Activated CD8-positive, alpha-beta memory T cell treated with anti-CD3 and anti-CD28 coated beads, Interleukin-2, amount 10 ng/mL, durations not matched to agents 7 days and 5 days (primary cell): ENCODE measurements at regions not wholly inside any gene's neighbourhood (a gene's known extent, or its start where the extent isn't known, plus 50 kb on each side); places are given as distances from the start of the nearest gene placed in this dataset.

Experiments used
- ATAC-seq: fragments of 150-1000 bp; cut with Tn5 transposase; one replicate; pipeline ENCODE4 v1.10.0; 2021; ENCODE audit warnings: moderate library complexity
- CTCF ChIA-PET: fragments of 350-600 bp; sonication (Branson Sonifier 250); formaldehyde crosslinking; loops from one replicate; lab custom pipeline; 2021; ENCODE audit warnings: antibody characterized with exemption; lab: Charles Lee
- DNase-seq: peaks from one replicate; pipeline ENCODE4 v3.0.0-alpha.2; 2020
- H3K27ac Mint-ChIP-seq: one replicate; pipeline ENCODE4 v1.8.0; 2021; ENCODE audit warnings: mild to moderate bottlenecking, mixed read lengths
- H3K27me3 Mint-ChIP-seq: one replicate; pipeline ENCODE4 v1.8.0; 2021; ENCODE audit warnings: mixed read lengths
- H3K36me3 Mint-ChIP-seq: one replicate; pipeline ENCODE4 v1.8.0; 2021; ENCODE audit warnings: mild to moderate bottlenecking, mixed read lengths
- H3K4me1 Mint-ChIP-seq: one replicate; pipeline ENCODE4 v1.8.0; 2021; ENCODE audit warnings: mixed read lengths
- H3K4me3 Mint-ChIP-seq: one replicate; pipeline ENCODE4 v1.8.0; 2021; ENCODE audit warnings: mild to moderate bottlenecking, moderate library complexity, mixed read lengths
- H3K9me3 Mint-ChIP-seq: one replicate; pipeline ENCODE4 v1.8.0; 2022; ENCODE audit warnings: low read depth, mixed read lengths

GRCh38 chr20:22470620-22471026 lies 113.7 kb downstream of the FOXA2 start:
- Mint-ChIP-seq H3K27me3 (no peaks in the 10 kb centered on the region), H3K36me3 (peaks cover 3% of the 10 kb centered on the region), H3K4me3 (no peak overlapping the region), H3K9me3 (peaks cover 11% of the 10 kb centered on the region), H3K27ac (no peak overlapping the region), H3K4me1 (no peaks in the 10 kb centered on the region)
- CTCF ChIA-PET: no interaction called here
- DNase-seq: no peak
- no peak for ATAC-seq

- no peaks in the 10 kb centered on the region for H3K27me3 Mint-ChIP-seq
- DNase-seq: no peak
Measured at GRCh38 chr20:22466447-22467171, 117.8 kb downstream of the FOXA2 start.

DNA sequence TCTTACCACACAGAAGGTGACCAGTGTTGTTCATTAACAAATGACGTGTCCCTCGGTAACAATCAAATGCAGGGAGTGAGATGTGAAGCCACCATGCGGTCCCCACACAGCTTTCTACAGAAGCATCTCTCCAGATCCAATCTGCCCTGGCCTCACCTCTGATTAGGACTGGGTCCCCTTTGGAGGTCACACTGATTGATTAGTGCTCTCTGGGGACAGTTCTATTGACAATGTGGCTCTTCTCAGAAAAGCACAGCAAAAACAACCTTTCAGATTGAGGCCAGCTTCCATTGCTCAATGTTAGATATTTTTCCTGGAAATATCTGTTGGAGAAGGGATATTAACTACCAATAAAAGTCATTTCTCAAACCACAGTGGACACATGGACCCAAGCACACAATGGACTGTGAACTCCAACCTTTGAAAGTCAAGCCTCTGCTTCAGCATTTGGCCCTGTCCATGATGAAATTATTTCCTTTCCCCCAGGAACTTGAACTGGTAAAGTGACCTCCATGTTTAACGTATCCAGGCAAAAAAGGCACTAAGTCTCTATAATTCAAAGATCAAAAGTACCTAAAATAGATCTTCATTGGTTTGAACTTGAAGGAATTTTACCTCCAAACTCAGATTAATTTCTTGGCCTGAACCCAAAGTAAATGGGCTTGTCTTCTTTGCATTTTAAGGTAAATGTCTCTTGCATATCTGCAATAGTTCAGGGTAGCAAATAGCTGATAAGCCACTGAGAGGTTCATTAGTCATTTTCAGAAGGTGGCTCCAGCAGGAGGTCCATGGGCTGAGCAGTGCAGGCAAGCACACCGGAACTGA lies 118.5 kb downstream of the FOXA2 start:
- CTCF ChIA-PET: no interaction called here

More at GRCh38 chr20:22466447-22467171, 117.8 kb downstream of the FOXA2 start:
- ATAC-seq: no peak
- Mint-ChIP-seq H3K27ac (no peak overlapping the region), H3K9me3 (no peaks in the 10 kb centered on the region), H3K36me3 (no peaks in the 10 kb centered on the region), H3K4me3 (no peak overlapping the region), H3K4me1 (no peaks in the 10 kb centered on the region)
- CTCF ChIA-PET: no interaction called here

DNA sequence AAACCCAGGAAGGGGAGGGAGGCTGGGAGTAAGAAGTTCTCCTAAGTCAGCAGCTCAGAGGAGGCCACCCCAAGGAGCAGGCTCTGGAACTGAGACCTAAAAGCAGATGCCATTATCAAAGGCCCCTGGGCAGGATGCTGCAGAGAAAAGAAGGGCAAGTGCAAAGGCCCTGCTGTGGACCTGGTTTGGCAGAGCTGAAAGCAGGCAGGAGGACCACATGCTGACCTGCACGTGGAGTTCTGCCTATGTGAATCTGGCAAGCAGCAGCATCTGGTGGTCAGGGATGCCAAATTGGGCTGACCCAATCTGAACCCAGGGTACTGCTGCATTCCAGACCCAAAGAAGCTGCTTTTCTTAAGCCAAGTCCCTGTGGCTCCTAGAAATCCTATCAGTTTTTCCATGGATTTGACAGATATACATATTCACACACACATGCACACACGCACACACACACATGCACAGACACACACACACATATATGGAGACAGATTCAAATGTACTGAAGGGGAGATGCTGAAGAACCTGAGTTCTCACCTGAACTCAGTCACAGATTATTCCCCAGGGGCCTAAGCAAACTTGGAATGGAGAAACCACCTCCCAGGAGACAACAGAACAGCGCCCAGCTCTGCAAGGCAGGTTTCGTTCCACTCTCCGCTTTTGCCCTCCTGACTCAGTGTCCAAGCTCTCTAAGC lies 119.9 kb downstream of the FOXA2 start:
- no peaks in the 10 kb centered on the region for H3K27me3 Mint-ChIP-seq
- no peak overlapping the region for H3K27ac Mint-ChIP-seq
- ATAC-seq (no peak), DNase-seq (no peak)
- no peaks in the 10 kb centered on the region for H3K9me3 Mint-ChIP-seq
- H3K4me1 Mint-ChIP-seq: no peaks in the 10 kb centered on the region
- H3K36me3 Mint-ChIP-seq: no peaks in the 10 kb centered on the region
- no peak overlapping the region for H3K4me3 Mint-ChIP-seq
- CTCF ChIA-PET: no interaction called here

More for the DNA sequence above, 118.5 kb downstream of the FOXA2 start:
- H3K27me3 Mint-ChIP-seq: no peaks in the 10 kb centered on the region
- no peaks in the 10 kb centered on the region for H3K36me3 Mint-ChIP-seq
- no peak overlapping the region for H3K4me3 Mint-ChIP-seq
- no peak for DNase-seq
- no peak overlapping the region for H3K27ac Mint-ChIP-seq
- H3K9me3 Mint-ChIP-seq: no peaks in the 10 kb centered on the region
- H3K4me1 Mint-ChIP-seq: no peaks in the 10 kb centered on the region
- no peak for ATAC-seq

GRCh38 chr20:22462975-22463914 lies 121.1 kb downstream of the FOXA2 start:
- H3K27ac Mint-ChIP-seq: no peak overlapping the region
- ATAC-seq (no peak), DNase-seq (no peak)
- no peaks in the 10 kb centered on the region for H3K4me1 Mint-ChIP-seq
- no peak overlapping the region for H3K4me3 Mint-ChIP-seq
- no peaks in the 10 kb centered on the region for H3K27me3 Mint-ChIP-seq
- CTCF ChIA-PET: no interaction called here
- no peaks in the 10 kb centered on the region for H3K36me3 Mint-ChIP-seq
- H3K9me3 Mint-ChIP-seq: no peaks in the 10 kb centered on the region

DNA sequence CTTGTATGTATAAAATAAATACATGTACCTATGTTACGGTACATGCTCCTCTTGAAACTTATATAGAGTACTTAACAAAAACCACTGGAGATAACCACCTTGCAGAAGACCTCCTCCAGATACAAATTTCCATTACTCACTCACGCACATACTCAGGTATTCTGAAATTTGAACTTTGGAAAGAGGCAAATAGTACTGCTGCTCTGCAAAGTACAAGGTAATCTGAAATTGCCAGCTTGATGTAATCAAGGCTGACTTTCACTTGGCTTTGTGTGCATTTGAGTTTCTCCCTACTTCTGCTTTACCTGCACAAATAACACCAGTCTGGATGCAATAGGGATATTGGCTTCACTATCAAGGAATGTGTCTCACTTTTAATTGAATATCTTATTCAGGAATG lies 123.6 kb downstream of the FOXA2 start:
- no peaks in the 10 kb centered on the region for H3K27me3 Mint-ChIP-seq
- CTCF ChIA-PET: no interaction called here

DNA sequence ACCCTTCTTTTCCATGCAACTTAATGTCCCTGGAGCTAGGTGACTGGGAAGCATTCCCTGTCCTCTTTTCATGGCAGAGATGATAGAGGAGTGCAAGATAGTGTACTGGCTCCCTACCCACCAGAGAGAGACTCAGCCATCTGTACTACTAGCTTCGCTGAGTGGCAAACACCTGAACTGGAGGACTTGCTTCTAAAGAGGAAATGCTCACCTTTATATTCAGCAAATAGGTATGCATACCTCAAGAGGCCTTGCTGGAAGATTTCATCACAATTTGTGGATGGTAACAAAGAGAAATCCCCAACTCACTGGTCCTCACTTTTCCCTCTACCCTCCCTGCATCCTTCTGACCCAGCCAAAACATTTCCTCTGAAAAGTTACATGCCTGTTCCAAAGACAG lies 124.1 kb downstream of the FOXA2 start:
- DNase-seq (no peak), ATAC-seq (no peak)
- H3K4me3 Mint-ChIP-seq: no peak overlapping the region
- no peaks in the 10 kb centered on the region for H3K4me1 Mint-ChIP-seq
- H3K9me3 Mint-ChIP-seq: no peaks in the 10 kb centered on the region
- H3K36me3 Mint-ChIP-seq: no peaks in the 10 kb centered on the region
- no peaks in the 10 kb centered on the region for H3K27me3 Mint-ChIP-seq
- H3K27ac Mint-ChIP-seq: no peak overlapping the region
- CTCF ChIA-PET: no interaction called here

More for the DNA sequence above, 123.6 kb downstream of the FOXA2 start:
- H3K27ac Mint-ChIP-seq: no peak overlapping the region
- H3K4me1 Mint-ChIP-seq: no peaks in the 10 kb centered on the region
- no peak overlapping the region for H3K4me3 Mint-ChIP-seq
- DNase-seq (no peak), ATAC-seq (no peak)
- no peaks in the 10 kb centered on the region for H3K36me3 Mint-ChIP-seq
- H3K9me3 Mint-ChIP-seq: no peaks in the 10 kb centered on the region

DNA sequence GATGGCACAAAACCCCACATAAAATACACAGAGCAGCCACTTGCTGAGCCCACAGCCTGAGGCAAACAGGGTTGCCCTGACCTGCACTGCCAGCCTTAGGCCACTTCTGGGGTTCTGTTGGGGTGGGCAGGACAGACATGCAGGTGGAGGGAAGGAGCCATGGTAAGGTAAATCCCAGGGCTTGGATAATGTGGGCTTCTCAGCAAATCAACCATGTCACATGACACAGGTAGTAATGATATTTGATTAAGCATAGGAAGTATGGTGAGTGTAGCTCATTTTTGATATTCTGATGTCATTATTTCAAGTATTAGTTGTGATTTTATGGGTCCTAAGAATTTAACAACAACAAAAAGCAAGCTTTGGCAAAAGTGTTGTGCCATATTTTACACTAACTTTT lies 124.6 kb downstream of the FOXA2 start:
- Mint-ChIP-seq H3K27me3 (no peaks in the 10 kb centered on the region), H3K27ac (no peak overlapping the region), H3K4me3 (no peak overlapping the region), H3K36me3 (no peaks in the 10 kb centered on the region), H3K9me3 (no peaks in the 10 kb centered on the region), H3K4me1 (no peaks in the 10 kb centered on the region)
- no peak for ATAC-seq
- no peak for DNase-seq
- CTCF ChIA-PET: no interaction called here

- H3K9me3 Mint-ChIP-seq: no peaks in the 10 kb centered on the region
- no peak for ATAC-seq
- H3K27me3 Mint-ChIP-seq: no peaks in the 10 kb centered on the region
- H3K36me3 Mint-ChIP-seq: no peaks in the 10 kb centered on the region
- H3K4me1 Mint-ChIP-seq: no peaks in the 10 kb centered on the region
- CTCF ChIA-PET: no interaction called here
- no peak overlapping the region for H3K27ac Mint-ChIP-seq
- no peak overlapping the region for H3K4me3 Mint-ChIP-seq
- no peak for DNase-seq
Measured at GRCh38 chr20:22456109-22456508, 128.3 kb downstream of the FOXA2 start.

DNA sequence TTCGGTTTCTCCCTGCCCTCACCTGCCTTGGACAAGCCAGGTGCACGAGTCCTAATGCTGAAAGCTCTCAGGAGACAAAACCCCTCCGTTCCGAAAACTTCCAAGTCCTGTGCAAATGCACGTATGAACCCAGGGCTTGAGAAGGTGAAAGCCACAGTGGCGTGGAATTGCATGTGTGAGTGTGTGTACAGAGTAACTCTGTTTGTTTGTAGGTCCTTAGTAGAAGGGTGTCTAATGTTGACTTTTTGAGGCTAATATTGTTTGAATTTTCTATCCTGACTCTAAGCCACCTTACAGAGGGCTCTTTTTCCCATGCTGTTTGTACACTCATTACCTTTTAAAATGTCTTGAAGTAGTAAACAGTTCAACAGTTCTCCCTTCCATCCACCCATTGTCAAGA lies 129.1 kb downstream of the FOXA2 start:
- CTCF ChIA-PET: no interaction called here
- DNase-seq: no peak
- H3K9me3 Mint-ChIP-seq: no peaks in the 10 kb centered on the region
- H3K27me3 Mint-ChIP-seq: no peaks in the 10 kb centered on the region
- no peak for ATAC-seq
- H3K27ac Mint-ChIP-seq: no peak overlapping the region
- H3K4me3 Mint-ChIP-seq: no peak overlapping the region
- no peaks in the 10 kb centered on the region for H3K36me3 Mint-ChIP-seq
- no peaks in the 10 kb centered on the region for H3K4me1 Mint-ChIP-seq

GRCh38 chr20:22453244-22454080 lies 130.9 kb downstream of the FOXA2 start:
- H3K27ac Mint-ChIP-seq: no peak overlapping the region
- H3K27me3 Mint-ChIP-seq: no peaks in the 10 kb centered on the region
- no peaks in the 10 kb centered on the region for H3K36me3 Mint-ChIP-seq
- no peaks in the 10 kb centered on the region for H3K9me3 Mint-ChIP-seq
- H3K4me1 Mint-ChIP-seq: no peaks in the 10 kb centered on the region
- ATAC-seq: no peak
- DNase-seq: no peak
- CTCF ChIA-PET: no interaction called here
- no peak overlapping the region for H3K4me3 Mint-ChIP-seq

GRCh38 chr20:22452442-22453011 lies 131.8 kb downstream of the FOXA2 start:
- ATAC-seq (no peak), DNase-seq (no peak)
- Mint-ChIP-seq H3K9me3 (no peaks in the 10 kb centered on the region), H3K4me3 (no peak overlapping the region), H3K27me3 (no peaks in the 10 kb centered on the region), H3K36me3 (no peaks in the 10 kb centered on the region), H3K27ac (no peak overlapping the region), H3K4me1 (no peaks in the 10 kb centered on the region)
- CTCF ChIA-PET: no interaction called here
